ENCODE measurements at regions not wholly inside any gene's neighbourhood (a gene's known extent, or its start where the extent isn't known, plus 50 kb on each side); places are given as distances from the start of the nearest gene placed in this dataset.

DNA sequence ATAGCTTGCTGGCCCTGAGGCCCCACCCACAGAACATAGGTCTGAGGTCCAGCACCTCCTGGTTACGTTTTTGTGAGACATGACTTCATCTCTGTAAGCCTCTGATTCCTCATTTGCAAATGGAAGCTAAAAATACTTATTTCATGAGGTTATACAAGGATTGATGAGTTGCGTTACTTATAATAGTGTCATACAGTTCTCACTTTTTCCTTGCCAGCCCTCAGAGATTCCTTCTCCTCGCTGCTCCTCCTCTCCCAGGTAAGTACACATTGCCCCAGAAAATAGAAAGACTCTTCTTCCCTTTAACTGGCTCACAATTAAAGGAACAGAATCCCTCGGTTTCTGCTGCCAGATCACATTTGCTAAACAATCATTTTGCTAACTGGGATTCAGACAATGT lies 739.2 kb downstream of the VRK1 start:
- TF ChIP-seq, protein P1, sequence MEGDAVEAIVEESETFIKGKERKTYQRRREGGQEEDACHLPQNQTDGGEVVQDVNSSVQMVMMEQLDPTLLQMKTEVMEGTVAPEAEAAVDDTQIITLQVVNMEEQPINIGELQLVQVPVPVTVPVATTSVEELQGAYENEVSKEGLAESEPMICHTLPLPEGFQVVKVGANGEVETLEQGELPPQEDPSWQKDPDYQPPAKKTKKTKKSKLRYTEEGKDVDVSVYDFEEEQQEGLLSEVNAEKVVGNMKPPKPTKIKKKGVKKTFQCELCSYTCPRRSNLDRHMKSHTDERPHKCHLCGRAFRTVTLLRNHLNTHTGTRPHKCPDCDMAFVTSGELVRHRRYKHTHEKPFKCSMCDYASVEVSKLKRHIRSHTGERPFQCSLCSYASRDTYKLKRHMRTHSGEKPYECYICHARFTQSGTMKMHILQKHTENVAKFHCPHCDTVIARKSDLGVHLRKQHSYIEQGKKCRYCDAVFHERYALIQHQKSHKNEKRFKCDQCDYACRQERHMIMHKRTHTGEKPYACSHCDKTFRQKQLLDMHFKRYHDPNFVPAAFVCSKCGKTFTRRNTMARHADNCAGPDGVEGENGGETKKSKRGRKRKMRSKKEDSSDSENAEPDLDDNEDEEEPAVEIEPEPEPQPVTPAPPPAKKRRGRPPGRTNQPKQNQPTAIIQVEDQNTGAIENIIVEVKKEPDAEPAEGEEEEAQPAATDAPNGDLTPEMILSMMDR (IDR thresholded peaks at IDR 0.05), result no peak
- TF ChIP-seq POLR2A (IDR thresholded peaks at IDR 0.05), result no peak
